NOMO-1 treated with dmso at 0.1 percent for 144 hours (cell line): ENCODE measurements at regions not wholly inside any gene's neighbourhood (a gene's known extent, or its start where the extent isn't known, plus 50 kb on each side); places are given as distances from the start of the nearest gene placed in this dataset.
"Not testable (repeated sequence)": the region's sequence is repeated elsewhere in the genome, so short reads cannot be mapped to it uniquely, and the experiment has no call there.

ENCODE experiments used
- DNase-seq: peaks from one replicate; lab custom pipeline; 2025; ENCODE audit not compliant: unreplicated experiment; lab: John Stamatoyannopoulos, UW

GRCh38 chr4:58075724-58076123, 965.5 kb upstream of the IGFBP7 start:
- DNase-seq = no peak

GRCh38 chr4:58074382-58074781, 964.2 kb upstream of the IGFBP7 start:
- DNase-seq = no peak

GRCh38 chr4:58070726-58071125, 960.5 kb upstream of the IGFBP7 start:
- no peak for DNase-seq

GRCh38 chr4:58064653-58065052, 954.5 kb upstream of the IGFBP7 start:
- no peak for DNase-seq

- no peak for DNase-seq
Measured at GRCh38 chr4:58063404-58064160, 953.4 kb upstream of the IGFBP7 start.

GRCh38 chr4:58061967-58062366, 951.8 kb upstream of the IGFBP7 start:
- no peak for DNase-seq

- DNase-seq = no peak
Measured at GRCh38 chr4:58050439-58050838, 940.3 kb upstream of the IGFBP7 start.

GRCh38 chr4:58048491-58048890, 938.3 kb upstream of the IGFBP7 start:
- DNase-seq = no peak

GRCh38 chr4:58042176-58042575, 932.0 kb upstream of the IGFBP7 start:
- DNase-seq = no peak

- DNase-seq = no peak
Measured at GRCh38 chr4:57993944-57994343, 883.8 kb upstream of the IGFBP7 start.

GRCh38 chr4:57989430-57989829, 879.2 kb upstream of the IGFBP7 start:
- no peak for DNase-seq

- no peak for DNase-seq
Measured at GRCh38 chr4:57985161-57985560, 875.0 kb upstream of the IGFBP7 start.

GRCh38 chr4:57981123-57981522, 870.9 kb upstream of the IGFBP7 start:
- DNase-seq = no peak

GRCh38 chr4:57974821-57975220, 864.6 kb upstream of the IGFBP7 start:
- DNase-seq = no peak

- DNase-seq = no peak
Measured at GRCh38 chr4:57973819-57974218, 863.6 kb upstream of the IGFBP7 start.

- DNase-seq = no peak
Measured at GRCh38 chr4:57971261-57971660, 861.1 kb upstream of the IGFBP7 start.

GRCh38 chr4:57966987-57967760, 857.0 kb upstream of the IGFBP7 start:
- no peak for DNase-seq

- DNase-seq = not testable (repeated sequence)
Measured at GRCh38 chr4:57965431-57965830, 855.2 kb upstream of the IGFBP7 start.

GRCh38 chr4:57945298-57945697, 835.1 kb upstream of the IGFBP7 start:
- no peak for DNase-seq

GRCh38 chr4:57943682-57944081, 833.5 kb upstream of the IGFBP7 start:
- no peak for DNase-seq

- DNase-seq = not testable (repeated sequence)
Measured at GRCh38 chr4:57937326-57937725, 827.1 kb upstream of the IGFBP7 start.

- DNase-seq = no peak
Measured at GRCh38 chr4:57926311-57926710, 816.1 kb upstream of the IGFBP7 start.
